ENCODE measurements at regions not wholly inside any gene's neighbourhood (a gene's known extent, or its start where the extent isn't known, plus 50 kb on each side); places are given as distances from the start of the nearest gene placed in this dataset.

GRCh38 chr16:73771196-73772064 is 525.2 kb upstream of the PSMD7 start:
- TF ChIP-seq POLR2A (IDR thresholded peaks at IDR 0.05) (no peak), POLR2AphosphoS5 (IDR thresholded peaks at IDR 0.05) (no peak), EP300 (IDR thresholded peaks at IDR 0.05) (no peak)
- TF ChIP-seq, protein P1, sequence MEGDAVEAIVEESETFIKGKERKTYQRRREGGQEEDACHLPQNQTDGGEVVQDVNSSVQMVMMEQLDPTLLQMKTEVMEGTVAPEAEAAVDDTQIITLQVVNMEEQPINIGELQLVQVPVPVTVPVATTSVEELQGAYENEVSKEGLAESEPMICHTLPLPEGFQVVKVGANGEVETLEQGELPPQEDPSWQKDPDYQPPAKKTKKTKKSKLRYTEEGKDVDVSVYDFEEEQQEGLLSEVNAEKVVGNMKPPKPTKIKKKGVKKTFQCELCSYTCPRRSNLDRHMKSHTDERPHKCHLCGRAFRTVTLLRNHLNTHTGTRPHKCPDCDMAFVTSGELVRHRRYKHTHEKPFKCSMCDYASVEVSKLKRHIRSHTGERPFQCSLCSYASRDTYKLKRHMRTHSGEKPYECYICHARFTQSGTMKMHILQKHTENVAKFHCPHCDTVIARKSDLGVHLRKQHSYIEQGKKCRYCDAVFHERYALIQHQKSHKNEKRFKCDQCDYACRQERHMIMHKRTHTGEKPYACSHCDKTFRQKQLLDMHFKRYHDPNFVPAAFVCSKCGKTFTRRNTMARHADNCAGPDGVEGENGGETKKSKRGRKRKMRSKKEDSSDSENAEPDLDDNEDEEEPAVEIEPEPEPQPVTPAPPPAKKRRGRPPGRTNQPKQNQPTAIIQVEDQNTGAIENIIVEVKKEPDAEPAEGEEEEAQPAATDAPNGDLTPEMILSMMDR (IDR thresholded peaks at IDR 0.05) = no peak
- Histone ChIP-seq H3K27ac (no peak overlapping the region), H3K4me3 (no peak overlapping the region), H3K27me3 (no peaks in the 10 kb centered on the region), H3K36me3 (no peaks in the 10 kb centered on the region), H3K4me1 (no peaks in the 10 kb centered on the region), H3K9me3 (no peaks in the 10 kb centered on the region)
- no peak for DNase-seq (ENCODE audit: low spot score in 2 of 2)
- 93% methylated on average over 4 of the region's 4 CpGs for WGBS

- TF ChIP-seq POLR2AphosphoS5 (IDR thresholded peaks at IDR 0.05) (no peak), EP300 (IDR thresholded peaks at IDR 0.05) (no peak), POLR2A (IDR thresholded peaks at IDR 0.05) (no peak)
- TF ChIP-seq, protein P1 (IDR thresholded peaks at IDR 0.05) = no peak
- H3K9me3 ChIP-seq = no peaks in the 10 kb centered on the region
- H3K4me1 ChIP-seq = no peaks in the 10 kb centered on the region
- H3K27ac ChIP-seq = no peak overlapping the region
- no peak overlapping the region for H3K4me3 ChIP-seq
- H3K36me3 ChIP-seq = no peaks in the 10 kb centered on the region
- no peak for DNase-seq (ENCODE audit: low spot score in 2 of 2)
- no peaks in the 10 kb centered on the region for H3K27me3 ChIP-seq
- WGBS = 34% methylated on average over 3 of the region's 3 CpGs
These were observed 527.8 kb upstream of the PSMD7 start for GRCh38 chr16:73768786-73769203.

DNA sequence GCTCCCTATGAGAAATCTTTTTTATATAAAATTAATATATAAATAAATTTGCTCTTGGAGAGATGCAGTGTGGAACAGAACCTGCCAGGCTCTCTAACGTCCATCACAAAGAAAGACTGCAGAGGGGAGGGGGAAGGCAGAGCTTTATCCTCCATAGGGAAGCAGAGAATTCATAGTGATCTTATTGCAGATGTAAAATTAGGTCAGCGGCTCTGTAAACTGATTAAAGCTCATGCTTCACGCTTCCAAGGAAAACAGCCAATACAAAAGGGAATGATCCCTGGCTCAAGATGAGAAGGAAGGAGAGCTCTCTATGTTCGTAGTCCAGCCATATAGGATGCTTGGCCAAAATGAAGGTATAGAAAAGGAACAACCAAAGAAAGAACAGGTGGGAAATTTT is 532.3 kb upstream of the PSMD7 start:
- WGBS = 66% methylated on average over 4 of the region's 4 CpGs
- Histone ChIP-seq H3K27ac (no peak overlapping the region), H3K4me3 (no peak overlapping the region), H3K9me3 (no peaks in the 10 kb centered on the region), H3K4me1 (no peaks in the 10 kb centered on the region), H3K36me3 (no peaks in the 10 kb centered on the region), H3K27me3 (no peaks in the 10 kb centered on the region)
- DNase-seq (ENCODE audit: low spot score in 2 of 2) = no peak
- TF ChIP-seq POLR2AphosphoS5 (IDR thresholded peaks at IDR 0.05) = no peak
- no peak for TF ChIP-seq POLR2A (IDR thresholded peaks at IDR 0.05)
- TF ChIP-seq, protein P1 (IDR thresholded peaks at IDR 0.05) = no peak

GRCh38 chr16:73756289-73757178 is 540.1 kb upstream of the PSMD7 start:
- DNase-seq (ENCODE audit: low spot score in 2 of 2) = no peak
- Histone ChIP-seq H3K27me3 (peaks cover 10% of the 10 kb centered on the region), H3K27ac (no peak overlapping the region), H3K36me3 (no peaks in the 10 kb centered on the region), H3K4me3 (no peak overlapping the region), H3K4me1 (no peaks in the 10 kb centered on the region), H3K9me3 (no peaks in the 10 kb centered on the region)
- WGBS = 52% methylated on average over 16 of the region's 16 CpGs
- TF ChIP-seq POLR2AphosphoS5 (IDR thresholded peaks at IDR 0.05) (no peak), POLR2A (IDR thresholded peaks at IDR 0.05) (no peak), EP300 (IDR thresholded peaks at IDR 0.05) (no peak)
- TF ChIP-seq, protein P1 (IDR thresholded peaks at IDR 0.05) = no peak

DNA sequence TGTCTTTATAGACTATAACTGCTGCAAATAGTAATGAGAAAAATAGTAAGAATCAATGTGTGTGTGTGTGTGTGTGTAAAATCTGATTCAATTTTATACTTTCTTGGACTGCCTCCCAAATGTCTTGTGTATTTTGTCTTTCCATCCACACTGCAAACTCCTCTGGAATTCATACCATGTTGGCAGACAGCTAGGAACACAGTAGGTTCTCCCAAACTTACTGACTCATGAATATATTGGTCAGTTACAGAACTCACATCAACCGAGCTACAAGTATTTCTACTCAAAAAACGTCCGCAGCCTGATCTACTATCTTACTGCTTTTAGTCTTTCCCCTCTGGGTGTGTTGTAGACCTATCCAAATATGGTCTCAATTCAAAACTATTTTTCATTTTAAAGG is 542.7 kb upstream of the PSMD7 start:
- peaks cover 10% of the 10 kb centered on the region for H3K27me3 ChIP-seq
- H3K4me3 ChIP-seq = no peak overlapping the region
- H3K27ac ChIP-seq = no peak overlapping the region
- DNase-seq (ENCODE audit: low spot score in 2 of 2) = no peak
- WGBS = 71% methylated on average over 3 of the region's 3 CpGs
- no peaks in the 10 kb centered on the region for H3K9me3 ChIP-seq
- TF ChIP-seq EP300 (IDR thresholded peaks at IDR 0.05) (no peak), POLR2AphosphoS5 (IDR thresholded peaks at IDR 0.05) (no peak)
- TF ChIP-seq, protein P1 (IDR thresholded peaks at IDR 0.05) = no peak
- no peaks in the 10 kb centered on the region for H3K4me1 ChIP-seq
- H3K36me3 ChIP-seq = no peaks in the 10 kb centered on the region

Data from suprapubic skin (tissue), 4 donors.